ENCODE measurements at regions not wholly inside any gene's neighbourhood (a gene's known extent, or its start where the extent isn't known, plus 50 kb on each side); places are given as distances from the start of the nearest gene placed in this dataset.

- TF ChIP-seq CREB1 (IDR thresholded peaks at IDR 0.05): no peak
- TF ChIP-seq CREB1 (CRISPR knock-in tag; IDR thresholded peaks at IDR 0.05): no peak
- TF ChIP-seq ZNF740 (CRISPR knock-in tag; IDR thresholded peaks at IDR 0.05): no peak
- no peak for TF ChIP-seq JUN (CRISPR knock-in tag; IDR thresholded peaks at IDR 0.05)
Observed at GRCh38 chr10:61262486-61263261, 190.5 kb downstream of the TMEM26 start.
